NB4 (cell line): ENCODE measurements at regions not wholly inside any gene's neighbourhood (a gene's known extent, or its start where the extent isn't known, plus 50 kb on each side); places are given as distances from the start of the nearest gene placed in this dataset.

Experiments
- CTCF ChIP-seq: IDR thresholded peaks from one replicate; pipeline ENCODE4 v1.5.1; 2012; ENCODE audit warnings: low read depth, low read length
- MAX ChIP-seq: IDR thresholded peaks from 2 replicates; pipeline ENCODE4 v1.6.1; 2011; ENCODE audit warnings: low read depth, low read length
- MYC ChIP-seq: IDR thresholded peaks from 2 replicates; pipeline ENCODE4 v1.6.1; 2011; ENCODE audit warnings: low read depth, low read length
- POLR2A ChIP-seq: IDR thresholded peaks from 2 replicates; pipeline ENCODE4 v1.6.1; 2011; ENCODE audit warnings: mild to moderate bottlenecking; ENCODE audit not compliant: insufficient read length; ENCODE audit errors: extremely low read depth

GRCh38 chr12:13350381-13350780 is 153.9 kb downstream of the EMP1 start:
- TF ChIP-seq CTCF, result no peak
- no peak for TF ChIP-seq POLR2A
- TF ChIP-seq MYC, result no peak
- TF ChIP-seq MAX, result no peak
